ENCODE measurements at regions not wholly inside any gene's neighbourhood (a gene's known extent, or its start where the extent isn't known, plus 50 kb on each side); places are given as distances from the start of the nearest gene placed in this dataset.

DNA sequence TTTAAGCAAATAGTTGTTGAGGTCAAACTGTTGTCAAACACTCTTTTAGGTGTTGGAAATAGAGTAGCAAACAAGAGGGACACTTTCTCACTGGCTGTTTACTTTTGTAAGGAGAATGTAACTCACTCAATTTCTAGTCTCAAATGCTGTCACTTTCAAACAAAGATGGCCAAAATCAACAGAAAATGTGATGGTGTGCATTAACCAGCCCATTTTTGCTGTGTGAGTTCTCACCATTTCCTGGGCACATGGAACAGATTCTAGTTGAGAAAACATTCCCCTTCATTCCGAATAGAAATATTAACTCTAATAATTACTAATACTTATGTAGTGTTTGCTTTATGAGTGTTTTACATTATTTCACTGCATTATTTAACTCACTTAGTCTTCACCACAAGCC is 128.2 kb upstream of the XYLT1 start:
- TF ChIP-seq, protein P1, sequence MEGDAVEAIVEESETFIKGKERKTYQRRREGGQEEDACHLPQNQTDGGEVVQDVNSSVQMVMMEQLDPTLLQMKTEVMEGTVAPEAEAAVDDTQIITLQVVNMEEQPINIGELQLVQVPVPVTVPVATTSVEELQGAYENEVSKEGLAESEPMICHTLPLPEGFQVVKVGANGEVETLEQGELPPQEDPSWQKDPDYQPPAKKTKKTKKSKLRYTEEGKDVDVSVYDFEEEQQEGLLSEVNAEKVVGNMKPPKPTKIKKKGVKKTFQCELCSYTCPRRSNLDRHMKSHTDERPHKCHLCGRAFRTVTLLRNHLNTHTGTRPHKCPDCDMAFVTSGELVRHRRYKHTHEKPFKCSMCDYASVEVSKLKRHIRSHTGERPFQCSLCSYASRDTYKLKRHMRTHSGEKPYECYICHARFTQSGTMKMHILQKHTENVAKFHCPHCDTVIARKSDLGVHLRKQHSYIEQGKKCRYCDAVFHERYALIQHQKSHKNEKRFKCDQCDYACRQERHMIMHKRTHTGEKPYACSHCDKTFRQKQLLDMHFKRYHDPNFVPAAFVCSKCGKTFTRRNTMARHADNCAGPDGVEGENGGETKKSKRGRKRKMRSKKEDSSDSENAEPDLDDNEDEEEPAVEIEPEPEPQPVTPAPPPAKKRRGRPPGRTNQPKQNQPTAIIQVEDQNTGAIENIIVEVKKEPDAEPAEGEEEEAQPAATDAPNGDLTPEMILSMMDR (IDR thresholded peaks at IDR 0.05) = no peak
- no peak for TF ChIP-seq EZH2 (IDR thresholded peaks at IDR 0.05; ENCODE audit: borderline replicate concordance, insufficient read depth, low read depth, low read length, poor library complexity, severe bottlenecking)

Data from B cell (primary cell).